HG03097 (cell line): ENCODE measurements at regions not wholly inside any gene's neighbourhood (a gene's known extent, or its start where the extent isn't known, plus 50 kb on each side); places are given as distances from the start of the nearest gene placed in this dataset.

ENCODE experiments used
- ATAC-seq: cut with Tn5 transposase; IDR thresholded peaks from one replicate; pipeline ENCODE4 v1.9.1; 2021; ENCODE audit not compliant: unreplicated experiment, low FRiP score

DNA sequence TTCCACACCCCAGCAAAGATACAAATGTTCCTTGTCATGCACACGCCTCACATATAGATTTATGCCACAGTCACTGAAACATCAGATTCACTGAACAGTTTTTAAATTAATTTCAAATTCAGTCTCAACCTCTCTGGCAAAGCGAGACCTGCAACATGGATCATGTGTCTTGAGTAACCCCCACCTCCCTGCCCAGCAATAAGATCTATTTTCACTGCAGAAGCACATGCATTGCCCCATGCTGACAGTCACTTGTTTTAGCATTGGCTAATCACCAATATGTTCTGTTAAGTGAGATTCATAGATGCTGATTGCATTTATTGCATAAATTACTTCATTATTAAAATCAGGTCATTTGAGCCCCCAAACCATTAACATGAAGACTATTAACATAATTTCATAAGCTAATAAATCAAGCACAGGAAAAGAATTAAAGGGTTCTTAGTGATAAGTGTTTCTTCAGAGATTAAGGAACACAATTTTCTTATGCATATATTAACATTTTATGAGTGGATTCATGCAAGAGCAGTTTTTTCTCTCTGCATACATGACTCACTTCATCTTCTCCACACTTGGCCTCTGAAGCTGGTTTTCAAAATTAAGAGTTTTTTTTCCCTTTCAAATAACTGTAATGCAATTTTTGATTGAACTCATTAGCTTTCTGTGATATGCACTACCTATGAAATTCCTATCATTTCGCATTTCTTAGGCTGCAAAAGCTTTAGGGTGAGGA is 173.2 kb upstream of the SOX4 start:
- ATAC-seq: no peak

DNA sequence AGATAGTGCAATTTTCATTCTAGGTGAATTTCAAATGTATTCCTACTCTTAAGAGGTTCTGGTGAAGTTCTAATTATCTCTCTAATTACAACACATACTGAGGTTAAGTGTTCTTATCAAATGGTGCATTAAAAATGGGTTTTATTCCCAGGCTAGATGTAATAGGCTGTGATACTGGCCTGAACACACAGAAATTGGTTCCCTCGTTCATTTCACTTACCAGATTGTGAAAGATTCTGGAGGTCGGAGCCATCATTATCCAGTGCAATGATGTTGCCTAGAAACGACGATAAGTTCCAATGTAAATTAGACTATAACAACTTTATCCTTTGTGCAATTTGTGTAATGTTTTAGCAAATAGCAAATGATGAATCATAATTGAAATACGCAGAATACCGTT is 172.6 kb upstream of the SOX4 start:
- ATAC-seq: no peak

DNA sequence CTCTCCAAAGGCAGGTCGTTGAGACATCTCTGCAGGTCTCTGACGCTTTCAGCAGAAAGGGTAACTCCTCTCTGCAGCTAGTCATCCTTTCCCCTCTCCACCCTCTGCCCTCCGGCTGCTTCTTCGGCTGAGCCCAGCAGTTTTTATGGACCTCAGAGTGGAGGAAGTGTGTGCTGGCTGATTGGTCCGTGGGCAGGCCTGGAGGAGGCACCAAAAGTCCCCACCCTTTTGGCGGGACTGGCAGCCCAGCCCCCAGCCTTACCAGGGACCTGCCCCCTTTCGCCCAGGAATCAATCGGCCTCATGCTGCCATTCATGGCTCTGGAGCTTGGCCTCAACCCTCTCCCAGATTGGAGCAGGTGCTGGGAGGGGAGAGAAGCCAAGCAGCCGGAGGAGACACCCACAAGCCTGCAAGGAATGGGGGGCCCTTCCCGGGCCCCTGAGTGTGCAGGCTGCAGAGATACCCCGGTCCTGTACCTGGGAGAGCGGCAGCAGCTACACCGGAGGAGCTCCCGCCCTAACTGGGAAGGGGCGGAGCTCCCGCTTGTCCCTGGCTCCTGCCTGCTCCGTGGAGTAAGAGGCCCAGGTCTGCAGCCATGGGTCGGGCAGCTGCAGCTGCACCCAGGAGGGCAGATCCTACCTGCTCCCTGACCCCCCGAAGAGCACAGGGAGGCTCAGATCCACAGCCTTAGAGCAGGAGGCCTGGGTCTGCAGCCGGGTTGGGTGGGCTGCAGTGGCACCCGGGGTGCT is 170.3 kb upstream of the SOX4 start:
- ATAC-seq: no peak

DNA sequence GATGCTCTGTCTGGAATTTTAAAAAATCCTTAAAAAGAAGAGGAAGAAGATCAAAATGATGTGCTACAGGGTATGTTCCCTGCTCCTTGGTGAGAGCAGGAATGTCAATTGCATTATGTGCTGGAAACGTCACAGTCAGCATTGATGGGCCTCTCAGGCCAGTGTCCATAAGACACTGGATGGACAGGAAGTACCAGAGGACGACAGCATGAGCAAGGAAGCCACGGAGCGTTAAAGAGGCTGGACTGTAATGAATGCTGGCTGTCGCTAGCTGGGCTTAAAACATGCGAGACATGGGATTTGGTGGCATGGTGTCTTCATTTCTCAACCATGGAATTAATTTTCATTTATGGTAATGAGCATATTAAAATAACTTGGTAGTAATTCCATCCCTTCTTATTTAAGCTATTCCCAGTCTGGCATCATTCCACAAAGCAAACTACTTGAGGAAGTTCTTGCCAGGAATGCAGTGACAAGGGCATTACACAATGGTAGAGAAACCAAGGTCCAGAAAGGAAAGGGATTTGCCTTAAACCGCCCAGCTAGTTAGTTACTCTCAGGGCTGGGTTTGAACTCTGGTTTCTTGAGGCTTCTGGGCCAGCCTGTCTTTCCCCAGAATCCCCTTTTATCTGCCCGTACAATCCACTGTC is 166.6 kb upstream of the SOX4 start:
- no peak for ATAC-seq

DNA sequence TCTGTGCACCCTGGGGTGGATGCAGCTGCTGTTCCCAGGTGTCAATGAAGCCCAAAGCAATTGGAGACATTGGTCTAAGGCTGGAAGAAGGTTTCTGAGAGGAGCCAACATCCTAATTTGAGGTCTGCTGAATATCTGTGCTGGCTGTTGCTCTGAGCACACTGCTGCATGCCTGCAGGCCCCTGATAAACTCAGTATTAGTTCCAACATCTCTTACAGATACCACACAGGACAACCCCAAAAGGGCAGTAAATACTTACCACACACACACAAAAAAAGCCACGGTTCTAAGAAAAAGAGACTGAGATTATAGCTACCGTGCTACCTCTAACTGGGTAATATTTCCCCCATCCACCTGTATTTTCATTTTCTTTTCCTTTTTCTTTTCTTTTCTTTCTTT is 164.3 kb upstream of the SOX4 start:
- no peak for ATAC-seq

DNA sequence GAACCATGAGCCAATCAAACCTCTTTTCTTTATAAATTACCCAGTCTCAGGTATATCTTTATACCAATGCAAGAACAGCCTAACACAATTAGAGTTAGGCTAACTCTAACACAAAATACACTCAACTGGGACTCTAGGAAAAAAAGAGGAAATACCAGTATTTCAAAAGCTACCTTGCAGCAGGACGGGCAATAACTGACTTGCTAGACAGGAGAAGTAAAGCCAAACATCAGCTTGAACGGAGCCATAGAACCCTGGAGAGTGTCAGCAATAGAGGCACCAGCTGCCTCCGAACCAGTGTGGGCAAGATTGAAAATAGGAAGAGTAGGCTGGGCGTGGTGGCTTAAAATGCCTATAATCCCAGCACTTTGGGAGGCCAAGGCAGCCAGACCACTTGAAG is 162.0 kb upstream of the SOX4 start:
- no peak for ATAC-seq

DNA sequence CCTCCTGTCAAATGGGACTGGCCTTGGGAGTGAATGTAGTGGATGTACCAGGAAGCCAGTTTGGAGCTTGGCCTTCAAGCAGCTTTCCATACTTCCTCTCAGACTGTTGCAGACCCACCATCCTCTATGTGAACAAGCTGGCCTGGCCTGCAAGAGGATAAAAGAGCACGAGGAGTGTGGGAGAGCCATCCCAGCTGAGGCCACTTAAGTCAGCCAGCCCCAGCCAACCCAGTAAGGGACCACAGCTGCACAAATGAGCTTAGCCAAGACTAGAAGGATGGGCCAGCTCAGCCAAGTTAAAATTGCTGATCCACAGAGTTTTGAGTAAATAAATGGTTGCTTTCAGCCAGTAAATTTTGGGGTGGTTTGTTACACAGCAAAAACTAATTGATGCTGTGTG is 156.9 kb upstream of the SOX4 start:
- no peak for ATAC-seq

DNA sequence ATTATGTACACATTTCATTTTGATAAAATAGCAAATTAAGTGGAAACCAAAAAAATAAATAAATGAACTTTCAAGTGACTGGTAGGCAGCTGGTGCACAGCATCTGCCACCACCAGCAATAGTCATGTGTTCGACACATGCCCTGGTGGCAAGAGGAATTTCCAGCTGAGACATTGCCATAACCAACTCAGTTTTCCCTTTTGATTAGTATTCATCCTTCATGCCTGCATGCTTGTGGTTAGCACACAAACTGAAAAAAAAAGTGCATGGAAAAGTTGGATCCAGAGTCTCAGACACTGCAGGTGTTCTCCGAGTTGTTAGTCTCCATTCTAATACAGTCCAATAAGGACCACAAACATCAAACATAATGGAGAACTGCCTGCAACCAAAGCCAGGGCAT is 156.0 kb upstream of the SOX4 start:
- no peak for ATAC-seq

DNA sequence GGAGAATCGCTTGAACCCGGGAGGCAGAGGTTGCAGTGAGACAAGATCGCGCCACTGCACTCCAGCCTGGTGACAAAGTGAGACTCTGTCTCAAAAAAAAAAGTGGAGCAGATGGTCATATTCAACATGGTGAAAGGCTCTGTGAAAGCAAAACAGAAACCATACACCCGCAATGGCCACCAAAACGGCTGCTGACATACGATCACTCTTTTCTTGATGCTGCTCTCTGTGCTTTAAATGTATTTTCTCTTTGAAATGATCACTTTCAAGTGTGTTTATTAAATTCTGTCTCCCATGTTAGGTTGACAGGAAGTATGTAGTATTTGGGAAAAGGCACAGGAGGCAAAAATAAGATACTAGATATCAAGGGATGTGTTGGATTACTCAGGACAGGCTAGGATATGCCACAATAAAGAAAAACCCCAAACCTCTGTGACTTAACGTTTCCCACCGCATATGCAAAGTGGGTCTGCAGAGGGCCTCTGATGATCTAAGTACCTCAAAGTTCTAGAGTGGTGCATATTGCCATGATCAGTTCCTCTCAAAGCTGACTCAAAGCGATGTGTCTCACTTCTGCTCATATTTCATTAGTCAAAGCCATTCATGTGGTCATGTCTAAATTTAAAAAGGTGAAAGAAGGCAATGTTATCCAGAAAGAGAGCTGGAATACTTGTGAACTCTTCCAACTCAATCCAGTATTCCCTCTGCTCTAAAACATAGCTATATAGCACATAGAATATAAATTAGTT is 155.1 kb upstream of the SOX4 start:
- ATAC-seq: peak; percentile 96

DNA sequence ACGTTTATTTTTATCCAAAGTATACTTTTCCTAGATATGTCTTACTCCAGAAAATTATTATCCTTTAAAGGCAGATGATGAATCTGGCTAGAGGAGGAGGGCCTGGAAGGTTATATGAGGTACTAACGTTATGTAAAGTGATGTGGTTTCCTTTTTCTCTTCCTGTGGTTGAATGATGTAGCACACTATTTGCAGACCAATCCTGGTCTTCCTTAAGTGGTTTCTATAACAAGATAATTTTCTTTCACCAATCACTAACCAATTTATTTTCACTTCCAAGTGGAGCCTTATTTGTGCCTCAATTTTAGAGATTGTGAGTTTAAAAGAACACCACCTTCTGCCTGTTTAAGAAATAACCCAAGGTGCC is 154.6 kb upstream of the SOX4 start:
- peak; percentile 53 for ATAC-seq

DNA sequence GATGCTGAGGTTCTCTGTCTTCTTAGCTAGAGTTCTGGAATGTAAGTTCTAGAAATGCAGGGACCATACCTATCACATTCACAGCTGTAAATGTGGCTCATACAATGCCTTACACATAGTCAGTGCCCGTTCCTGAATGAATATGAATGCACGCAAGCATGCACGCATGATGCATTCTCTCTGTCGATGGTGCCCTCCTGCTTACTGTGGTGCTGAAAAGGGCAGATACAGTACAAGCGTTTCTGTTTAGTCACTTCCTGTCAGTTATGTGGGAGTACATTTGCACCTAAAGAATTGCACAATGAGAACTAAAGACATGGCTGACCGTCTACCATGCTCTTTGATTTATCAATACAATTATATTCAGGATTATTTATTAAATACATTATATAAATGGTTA is 152.2 kb upstream of the SOX4 start:
- no peak for ATAC-seq

DNA sequence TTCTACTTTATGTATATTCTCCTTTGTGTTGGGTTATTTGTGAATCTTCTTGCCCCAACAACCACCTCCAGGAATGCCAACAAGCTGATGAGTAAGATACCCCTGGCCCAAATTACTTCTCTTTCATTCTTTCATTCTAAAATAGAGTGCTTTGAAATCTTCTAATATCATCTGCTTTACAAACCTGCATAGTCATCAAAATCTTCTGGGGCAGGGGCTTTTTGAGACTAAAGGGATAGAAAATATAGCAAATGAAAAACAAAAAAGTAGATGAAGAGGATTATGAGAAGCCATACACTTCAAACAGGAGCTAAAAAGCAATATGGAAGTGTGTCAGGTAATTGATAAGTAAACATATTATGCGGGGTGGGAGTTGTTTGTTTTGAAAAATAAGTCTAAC is 150.7 kb upstream of the SOX4 start:
- ATAC-seq: no peak

DNA sequence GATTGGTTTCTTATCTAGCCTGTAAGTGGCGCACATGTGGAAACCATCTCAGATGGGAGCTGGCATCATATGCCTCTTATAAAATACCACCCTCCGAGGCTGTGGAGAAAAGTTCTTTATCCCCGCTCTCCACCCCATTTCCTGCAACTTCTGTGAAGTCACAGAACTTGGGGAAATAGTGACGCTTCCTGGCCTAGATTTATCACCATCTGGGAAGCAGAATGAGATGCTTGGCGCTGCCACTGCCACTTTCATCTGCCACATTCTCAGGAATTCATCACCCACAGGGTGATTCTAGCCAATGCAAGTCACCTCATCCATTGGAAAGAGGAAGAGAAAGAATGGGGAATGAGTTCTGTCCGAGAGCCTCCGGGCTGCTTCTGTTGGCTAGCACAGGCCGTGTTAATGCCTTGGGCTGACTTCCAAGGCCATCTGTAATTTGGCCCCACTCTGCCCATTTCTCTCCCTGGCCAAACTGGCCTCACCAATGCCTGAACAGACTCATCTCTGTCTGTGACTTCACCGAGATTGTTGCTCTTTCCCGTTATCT is 148.8 kb upstream of the SOX4 start:
- no peak for ATAC-seq

DNA sequence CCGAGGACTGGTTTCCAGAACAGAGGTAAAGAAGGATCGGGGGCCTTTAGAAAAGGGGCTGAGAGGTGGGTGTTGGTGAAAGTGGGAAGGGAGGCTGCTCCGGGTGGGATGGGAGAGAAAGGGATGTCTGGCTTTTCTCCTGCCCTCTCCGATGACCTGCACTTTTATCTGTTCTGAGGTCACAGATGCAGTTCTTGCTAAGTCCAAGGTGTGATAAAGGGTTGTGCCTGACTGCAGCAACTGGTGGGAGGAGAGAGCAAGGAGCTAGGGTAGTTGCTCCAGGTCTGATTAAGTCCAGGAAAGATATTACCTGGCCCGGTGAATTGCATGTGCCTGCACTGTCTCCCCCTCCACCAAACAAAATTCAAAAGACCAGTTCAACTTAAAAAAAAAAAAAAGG is 145.6 kb upstream of the SOX4 start:
- ATAC-seq: no peak

DNA sequence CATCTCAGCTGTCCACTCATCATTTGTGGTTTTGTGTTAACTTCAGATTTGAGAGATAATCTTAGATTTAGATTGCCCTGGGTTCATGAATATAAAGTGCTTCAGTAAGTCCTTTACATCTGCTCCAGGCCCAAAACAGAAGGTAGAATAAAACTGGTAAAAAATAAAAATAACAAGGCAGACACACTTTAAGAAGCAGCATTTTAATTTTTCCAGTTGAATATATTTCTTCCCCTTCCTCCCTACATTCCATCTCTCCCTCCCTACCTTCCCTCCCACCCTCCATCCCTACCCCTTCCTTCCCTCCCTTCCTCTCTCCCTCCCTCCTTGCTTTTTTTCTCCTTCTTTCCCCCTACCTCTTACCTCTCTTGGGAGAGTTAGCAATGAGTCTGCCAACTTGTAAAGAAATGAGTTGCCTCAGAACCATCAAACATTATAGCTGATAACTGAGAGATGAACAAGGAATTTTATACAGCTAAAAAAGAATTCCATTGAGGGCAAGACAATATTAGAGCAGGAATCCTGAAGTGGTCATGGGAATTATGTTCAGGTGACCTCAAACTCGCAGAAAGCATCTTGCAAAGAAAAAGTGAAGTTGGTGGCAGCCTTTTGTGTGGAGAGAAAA is 145.0 kb upstream of the SOX4 start:
- no peak for ATAC-seq

DNA sequence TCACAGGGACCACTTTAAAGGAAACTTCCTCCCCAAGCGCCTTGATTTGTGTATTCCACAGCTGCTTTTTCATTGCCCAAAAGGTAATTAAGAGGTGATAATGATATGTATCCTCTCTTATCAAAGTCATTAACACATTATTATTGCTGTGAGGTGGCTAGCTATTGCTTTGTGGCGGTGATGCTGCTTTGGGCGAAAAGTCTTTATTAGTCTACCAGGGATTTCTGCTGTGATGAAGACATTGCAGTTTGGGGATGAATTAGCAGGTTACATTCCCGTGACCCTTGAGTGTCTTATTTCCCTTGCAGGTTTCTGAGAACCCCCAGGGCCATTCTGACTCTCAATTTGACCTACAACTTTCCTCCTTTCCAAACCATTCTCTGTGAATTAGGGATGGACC is 143.4 kb upstream of the SOX4 start:
- ATAC-seq: no peak

DNA sequence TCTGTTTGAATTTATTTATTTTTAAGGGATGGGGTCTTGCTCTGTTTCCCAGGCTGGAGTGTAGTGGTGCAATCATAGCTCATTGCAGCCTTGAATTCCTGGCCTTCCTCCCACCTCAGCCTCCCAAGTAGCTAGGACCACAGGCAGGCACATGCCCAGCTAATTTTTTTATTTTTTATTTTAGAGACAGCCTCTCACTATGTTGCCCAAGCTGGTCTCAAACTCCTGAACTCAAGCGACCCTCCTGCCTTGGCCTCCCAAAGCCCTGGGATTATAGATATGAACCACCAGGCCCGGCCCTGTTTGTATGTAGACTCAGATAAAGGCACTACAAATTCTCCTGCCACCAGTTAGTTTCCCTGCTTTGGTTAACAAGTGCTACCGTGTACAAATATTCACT is 142.9 kb upstream of the SOX4 start:
- ATAC-seq: no peak

DNA sequence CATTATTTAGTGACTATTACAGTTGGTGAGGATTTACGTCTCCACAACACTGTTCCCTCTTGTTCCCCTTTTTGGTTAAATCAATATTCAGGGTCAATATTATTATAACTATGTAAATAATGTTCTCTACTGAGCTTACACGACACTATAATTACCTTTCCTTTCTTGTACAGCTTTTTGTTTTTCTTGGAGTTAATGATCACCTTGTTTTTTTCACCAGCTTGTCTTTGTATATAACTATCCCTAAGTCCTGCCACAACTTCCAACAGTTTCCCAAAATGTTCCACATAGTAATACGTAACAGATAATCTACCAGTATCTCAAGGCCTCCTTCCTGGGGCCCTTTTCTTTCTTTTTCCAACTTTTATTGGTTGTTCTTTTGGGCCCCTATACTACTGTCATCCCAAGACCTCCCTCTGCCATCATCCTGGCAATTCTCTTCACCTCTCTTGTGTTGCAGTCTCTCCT is 142.0 kb upstream of the SOX4 start:
- no peak for ATAC-seq

DNA sequence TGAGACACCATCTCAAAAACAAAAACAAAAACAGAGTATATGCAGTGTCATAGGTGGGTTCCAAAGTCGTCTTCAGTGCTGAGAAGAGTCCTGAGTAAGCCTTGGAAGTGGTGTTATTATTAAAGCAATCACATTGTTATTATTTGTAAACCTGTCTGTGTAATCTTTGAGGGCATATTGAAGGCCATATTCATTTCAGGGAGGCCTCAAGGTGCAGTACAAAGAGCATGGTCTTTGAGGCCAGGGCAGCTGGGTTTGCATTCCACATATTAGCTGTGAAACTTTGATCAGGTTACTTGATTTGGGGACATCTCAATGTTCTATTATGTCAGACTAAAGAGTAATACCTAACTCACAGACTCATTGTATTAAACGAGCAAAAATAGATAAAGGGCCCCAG is 139.3 kb upstream of the SOX4 start:
- ATAC-seq: no peak

DNA sequence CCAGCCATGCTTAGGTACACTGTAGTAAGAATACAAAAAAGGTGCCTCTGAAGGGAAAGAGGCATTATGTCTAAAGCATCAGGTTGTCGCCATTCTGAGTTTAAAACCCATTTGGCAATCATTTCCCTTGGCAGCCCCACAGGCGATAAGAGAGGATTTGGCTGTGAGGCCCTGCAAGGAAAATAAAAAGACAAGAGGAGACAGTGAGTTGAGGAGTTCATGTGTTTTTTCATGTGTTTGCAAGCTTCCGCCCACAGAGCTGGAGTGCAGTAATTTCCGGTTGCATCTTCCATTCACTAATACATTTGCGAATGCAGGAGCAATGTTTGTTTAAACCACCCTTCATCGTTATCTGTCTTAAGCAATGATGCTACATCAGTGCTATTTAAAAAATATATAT is 138.5 kb upstream of the SOX4 start:
- no peak for ATAC-seq
